ENCODE measurements at regions not wholly inside any gene's neighbourhood (a gene's known extent, or its start where the extent isn't known, plus 50 kb on each side); places are given as distances from the start of the nearest gene placed in this dataset.

DNA sequence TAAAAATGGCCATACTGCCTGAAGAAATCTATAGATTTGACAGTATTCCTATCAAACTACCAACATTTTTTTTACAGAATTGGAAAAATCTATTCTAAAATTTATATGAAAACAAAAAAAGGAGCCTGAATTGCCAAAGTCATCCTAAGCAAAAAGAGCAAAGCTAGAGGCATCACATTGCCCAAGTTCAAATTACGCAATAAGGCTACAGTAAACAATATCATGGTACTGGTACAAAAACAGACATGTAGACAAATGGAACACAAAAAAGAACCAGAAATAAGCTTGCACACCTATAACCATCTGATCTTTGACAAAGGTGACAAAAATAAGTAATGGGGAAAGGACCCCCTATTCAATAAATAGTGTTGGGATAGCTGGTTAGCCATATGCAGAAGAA, 50.2 kb upstream of the THSD7B start:
- H3K27ac ChIP-seq, result no peak overlapping the region
- H3K4me1 ChIP-seq (ENCODE audit: control insufficient read depth in 1 of 2, insufficient read depth in 1 of 2, low read depth in 1 of 2, low read length in 1 of 2), result no peaks in the 10 kb centered on the region
- no peak overlapping the region for H3K4me3 ChIP-seq (ENCODE audit: low read depth in 1 of 2, low read length in 1 of 2)
- no peaks in the 10 kb centered on the region for H3K27me3 ChIP-seq
- H3K9me3 ChIP-seq, result no peaks in the 10 kb centered on the region
- TF ChIP-seq, protein P1, sequence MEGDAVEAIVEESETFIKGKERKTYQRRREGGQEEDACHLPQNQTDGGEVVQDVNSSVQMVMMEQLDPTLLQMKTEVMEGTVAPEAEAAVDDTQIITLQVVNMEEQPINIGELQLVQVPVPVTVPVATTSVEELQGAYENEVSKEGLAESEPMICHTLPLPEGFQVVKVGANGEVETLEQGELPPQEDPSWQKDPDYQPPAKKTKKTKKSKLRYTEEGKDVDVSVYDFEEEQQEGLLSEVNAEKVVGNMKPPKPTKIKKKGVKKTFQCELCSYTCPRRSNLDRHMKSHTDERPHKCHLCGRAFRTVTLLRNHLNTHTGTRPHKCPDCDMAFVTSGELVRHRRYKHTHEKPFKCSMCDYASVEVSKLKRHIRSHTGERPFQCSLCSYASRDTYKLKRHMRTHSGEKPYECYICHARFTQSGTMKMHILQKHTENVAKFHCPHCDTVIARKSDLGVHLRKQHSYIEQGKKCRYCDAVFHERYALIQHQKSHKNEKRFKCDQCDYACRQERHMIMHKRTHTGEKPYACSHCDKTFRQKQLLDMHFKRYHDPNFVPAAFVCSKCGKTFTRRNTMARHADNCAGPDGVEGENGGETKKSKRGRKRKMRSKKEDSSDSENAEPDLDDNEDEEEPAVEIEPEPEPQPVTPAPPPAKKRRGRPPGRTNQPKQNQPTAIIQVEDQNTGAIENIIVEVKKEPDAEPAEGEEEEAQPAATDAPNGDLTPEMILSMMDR (IDR thresholded peaks at IDR 0.05), result no peak
- H3K36me3 ChIP-seq, result no peaks in the 10 kb centered on the region

DNA sequence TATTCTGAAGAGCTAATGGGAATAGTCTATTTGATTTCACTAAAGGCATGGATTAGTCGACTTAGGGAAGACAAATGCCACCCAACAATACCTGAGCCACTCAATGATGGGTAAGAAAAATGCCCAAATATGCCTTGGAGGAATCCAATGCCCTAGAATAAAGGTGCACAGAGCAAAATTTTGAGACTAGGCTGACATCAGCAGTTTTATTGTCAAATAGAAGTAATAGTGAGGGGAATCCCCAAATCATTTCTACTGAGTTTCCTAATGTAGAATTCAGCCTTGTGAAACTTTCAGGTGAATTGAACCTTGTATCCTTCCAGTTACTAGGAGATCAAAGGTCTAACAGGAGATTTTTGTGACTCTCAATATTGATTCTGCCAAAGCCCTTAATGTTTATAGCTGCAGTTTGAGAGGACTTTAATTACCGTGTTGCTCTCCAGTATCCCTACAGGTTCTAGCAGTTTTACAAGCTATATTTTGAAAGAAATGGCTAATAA, 50.8 kb upstream of the THSD7B start:
- H3K4me3 ChIP-seq (ENCODE audit: low read depth in 1 of 2, low read length in 1 of 2), result no peak overlapping the region
- H3K27me3 ChIP-seq, result no peaks in the 10 kb centered on the region
- no peaks in the 10 kb centered on the region for H3K4me1 ChIP-seq (ENCODE audit: control insufficient read depth in 1 of 2, insufficient read depth in 1 of 2, low read depth in 1 of 2, low read length in 1 of 2)
- TF ChIP-seq, protein P1 (IDR thresholded peaks at IDR 0.05), result no peak
- H3K27ac ChIP-seq, result no peak overlapping the region
- no peaks in the 10 kb centered on the region for H3K36me3 ChIP-seq
- H3K9me3 ChIP-seq, result no peaks in the 10 kb centered on the region

DNA sequence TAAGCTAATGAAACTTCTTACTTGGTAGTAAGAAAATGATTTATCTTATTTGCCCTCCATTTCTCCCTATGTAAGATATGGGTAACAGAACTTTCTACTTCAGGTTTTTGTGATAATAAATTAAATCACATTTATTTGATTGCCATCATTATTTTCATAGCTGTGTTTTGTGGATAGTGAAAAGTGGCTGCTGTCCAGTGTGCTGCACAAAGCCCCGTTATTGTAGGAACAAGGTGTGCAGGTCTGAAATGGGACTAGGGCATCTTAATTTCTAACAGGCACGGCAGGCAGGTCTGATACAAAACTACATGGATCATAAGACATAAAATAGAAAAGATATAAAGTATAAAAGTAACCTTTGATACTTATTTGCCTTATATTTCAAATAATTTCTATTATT, 51.6 kb upstream of the THSD7B start:
- Histone ChIP-seq H3K9me3 (no peaks in the 10 kb centered on the region), H3K36me3 (no peaks in the 10 kb centered on the region), H3K4me1 (ENCODE audit: control insufficient read depth in 1 of 2, insufficient read depth in 1 of 2, low read depth in 1 of 2, low read length in 1 of 2) (no peaks in the 10 kb centered on the region), H3K4me3 (ENCODE audit: low read depth in 1 of 2, low read length in 1 of 2) (no peak overlapping the region), H3K27me3 (no peaks in the 10 kb centered on the region), H3K27ac (no peak overlapping the region)
- TF ChIP-seq, protein P1 (IDR thresholded peaks at IDR 0.05), result no peak

DNA sequence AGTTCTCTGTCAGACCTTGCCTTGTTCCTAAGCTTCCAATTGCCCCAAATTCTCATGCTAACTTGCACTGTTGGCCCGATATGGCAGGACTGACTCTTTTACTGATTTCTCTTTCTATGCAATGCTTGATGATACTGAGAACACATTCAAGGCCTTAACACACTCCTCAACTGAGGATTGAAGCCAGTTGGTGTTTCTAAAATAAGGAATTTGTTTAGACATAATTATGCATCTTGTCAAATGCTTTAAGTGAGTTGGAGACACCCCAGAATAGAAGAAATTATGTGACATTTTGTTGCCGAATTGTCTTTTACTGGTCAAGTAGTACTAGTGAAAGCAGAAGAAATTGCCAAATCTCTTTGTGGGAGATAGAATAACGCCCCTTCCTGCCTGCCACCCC, 60.0 kb upstream of the THSD7B start:
- H3K4me3 ChIP-seq (ENCODE audit: low read depth in 1 of 2, low read length in 1 of 2), result no peak overlapping the region
- TF ChIP-seq, protein P1 (IDR thresholded peaks at IDR 0.05), result no peak
- no peak overlapping the region for H3K27ac ChIP-seq
- no peaks in the 10 kb centered on the region for H3K9me3 ChIP-seq
- H3K4me1 ChIP-seq (ENCODE audit: control insufficient read depth in 1 of 2, insufficient read depth in 1 of 2, low read depth in 1 of 2, low read length in 1 of 2), result no peaks in the 10 kb centered on the region
- no peaks in the 10 kb centered on the region for H3K36me3 ChIP-seq
- H3K27me3 ChIP-seq, result no peaks in the 10 kb centered on the region

DNA sequence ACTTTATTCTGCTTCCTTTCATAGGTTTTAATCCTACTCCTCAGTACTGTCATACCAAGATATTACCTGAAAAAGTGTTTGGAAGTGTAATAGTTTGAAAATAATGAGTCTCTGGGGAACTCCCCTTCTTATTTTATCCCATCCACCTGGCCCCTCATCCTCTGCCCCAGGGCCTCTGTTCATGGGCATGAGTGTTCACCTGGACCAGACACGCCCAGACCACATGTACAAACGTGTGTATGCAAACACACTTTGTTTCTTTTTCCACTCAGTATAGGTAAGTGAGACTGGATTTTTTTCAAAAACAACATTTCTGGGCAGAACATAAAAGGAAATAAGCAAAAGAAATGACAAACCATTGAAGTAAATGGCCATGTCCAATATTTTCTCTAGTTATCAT, 62.1 kb upstream of the THSD7B start:
- TF ChIP-seq, protein P1 (IDR thresholded peaks at IDR 0.05), result no peak
- Histone ChIP-seq H3K4me1 (ENCODE audit: control insufficient read depth in 1 of 2, insufficient read depth in 1 of 2, low read depth in 1 of 2, low read length in 1 of 2) (no peaks in the 10 kb centered on the region), H3K9me3 (no peaks in the 10 kb centered on the region), H3K4me3 (ENCODE audit: low read depth in 1 of 2, low read length in 1 of 2) (no peak overlapping the region), H3K27me3 (no peaks in the 10 kb centered on the region), H3K36me3 (no peaks in the 10 kb centered on the region), H3K27ac (no peak overlapping the region)

DNA sequence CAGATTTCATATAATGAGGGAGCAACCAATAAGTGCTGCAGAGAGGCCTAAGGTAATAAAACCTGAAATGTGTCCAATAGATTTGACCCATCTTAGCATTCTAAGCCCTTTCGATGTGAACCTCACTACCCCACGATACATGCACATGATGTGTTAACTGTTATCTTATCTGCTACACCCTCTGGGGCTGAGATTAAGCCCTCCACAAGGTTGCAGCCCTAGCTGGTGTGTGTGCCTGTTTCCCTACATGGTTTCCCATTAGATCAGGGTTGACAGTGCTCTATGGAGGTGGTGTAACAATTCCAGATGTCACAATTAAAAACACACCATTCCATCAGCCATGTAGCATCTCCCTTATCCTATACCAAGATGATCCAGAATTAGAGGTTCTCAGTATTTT, 68.9 kb upstream of the THSD7B start:
- Histone ChIP-seq H3K27me3 (no peaks in the 10 kb centered on the region), H3K4me3 (ENCODE audit: low read depth in 1 of 2, low read length in 1 of 2) (no peak overlapping the region), H3K9me3 (no peaks in the 10 kb centered on the region), H3K36me3 (no peaks in the 10 kb centered on the region), H3K4me1 (ENCODE audit: control insufficient read depth in 1 of 2, insufficient read depth in 1 of 2, low read depth in 1 of 2, low read length in 1 of 2) (no peaks in the 10 kb centered on the region), H3K27ac (no peak overlapping the region)
- TF ChIP-seq, protein P1 (IDR thresholded peaks at IDR 0.05), result no peak

All from neutrophil (primary cell).